Coronary artery (tissue), 2 donors: ENCODE measurements at regions not wholly inside any gene's neighbourhood (a gene's known extent, or its start where the extent isn't known, plus 50 kb on each side); places are given as distances from the start of the nearest gene placed in this dataset.
"Not testable (repeated sequence)": the region's sequence is repeated elsewhere in the genome, so short reads cannot be mapped to it uniquely, and the experiment has no call there.

Source experiments
- DNase-seq: peaks from one replicate; pipeline ENCODE4 v3.0.0-alpha.2; 2017; ENCODE audit warnings: low spot score
- H3K27ac ChIP-seq, 2 donors: fragments of 200-600 bp; sonication (generic); one replicate each; pipeline ENCODE4 v1.5.1; 2016 to 2019
- H3K4me3 ChIP-seq: fragments of 200-600 bp; sonication (generic); 2 replicates; pipeline ENCODE4 v1.5.1; 2016; ENCODE audit warnings: mild to moderate bottlenecking, moderate library complexity
- CTCF ChIP-seq: fragments of 200-600 bp; sonication (generic); IDR thresholded peaks from one replicate; pipeline ENCODE4 v1.5.1; 2019; ENCODE audit warnings: antibody characterized with exemption

GRCh38 chr17:63071797-63072196 lies 105.8 kb downstream of the TANC2 start:
- DNase-seq: no peak
- no peak overlapping the region for H3K4me3 ChIP-seq
- no peak for TF ChIP-seq CTCF
- no peak overlapping the region for H3K27ac ChIP-seq

DNA sequence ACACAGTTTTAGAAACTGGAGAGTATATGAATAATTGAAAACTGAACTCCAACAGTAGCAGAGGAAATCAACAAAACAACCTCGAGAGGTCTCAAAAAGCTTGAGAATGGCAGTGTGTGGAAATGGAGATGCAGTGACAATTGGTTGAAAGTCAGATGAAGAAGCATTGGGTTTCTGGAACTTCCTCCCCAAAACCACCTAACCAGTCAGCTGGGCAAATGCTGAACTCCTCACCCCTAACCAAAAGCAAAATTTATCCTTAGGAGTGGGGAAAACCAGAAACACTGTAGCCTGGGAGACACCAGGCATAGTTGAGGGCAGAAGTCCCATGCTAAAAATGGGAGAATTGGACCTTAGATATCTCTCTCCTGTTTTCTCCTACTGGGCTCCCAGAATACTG lies 109.9 kb downstream of the TANC2 start:
- Histone ChIP-seq H3K27ac (no peak overlapping the region), H3K4me3 (no peak overlapping the region)
- DNase-seq: no peak
- TF ChIP-seq CTCF: no peak

GRCh38 chr17:63078707-63079106 lies 112.7 kb downstream of the TANC2 start:
- TF ChIP-seq CTCF: no peak
- DNase-seq: no peak
- Histone ChIP-seq H3K27ac (no peak overlapping the region), H3K4me3 (no peak overlapping the region)

- no peak for TF ChIP-seq CTCF
- no peak overlapping the region for H3K4me3 ChIP-seq
- no peak for DNase-seq
- H3K27ac ChIP-seq: no peak overlapping the region
These were observed 116.3 kb downstream of the TANC2 start for GRCh38 chr17:63082273-63082861.

GRCh38 chr17:63082952-63083351 lies 116.9 kb downstream of the TANC2 start:
- DNase-seq: no peak
- TF ChIP-seq CTCF: no peak
- Histone ChIP-seq H3K27ac (no peak overlapping the region), H3K4me3 (no peak overlapping the region)

- no peak for DNase-seq
- no peak overlapping the region for H3K4me3 ChIP-seq
- TF ChIP-seq CTCF: no peak
- H3K27ac ChIP-seq: no peak overlapping the region
These were observed 120.6 kb downstream of the TANC2 start for GRCh38 chr17:63086483-63087185.

DNA sequence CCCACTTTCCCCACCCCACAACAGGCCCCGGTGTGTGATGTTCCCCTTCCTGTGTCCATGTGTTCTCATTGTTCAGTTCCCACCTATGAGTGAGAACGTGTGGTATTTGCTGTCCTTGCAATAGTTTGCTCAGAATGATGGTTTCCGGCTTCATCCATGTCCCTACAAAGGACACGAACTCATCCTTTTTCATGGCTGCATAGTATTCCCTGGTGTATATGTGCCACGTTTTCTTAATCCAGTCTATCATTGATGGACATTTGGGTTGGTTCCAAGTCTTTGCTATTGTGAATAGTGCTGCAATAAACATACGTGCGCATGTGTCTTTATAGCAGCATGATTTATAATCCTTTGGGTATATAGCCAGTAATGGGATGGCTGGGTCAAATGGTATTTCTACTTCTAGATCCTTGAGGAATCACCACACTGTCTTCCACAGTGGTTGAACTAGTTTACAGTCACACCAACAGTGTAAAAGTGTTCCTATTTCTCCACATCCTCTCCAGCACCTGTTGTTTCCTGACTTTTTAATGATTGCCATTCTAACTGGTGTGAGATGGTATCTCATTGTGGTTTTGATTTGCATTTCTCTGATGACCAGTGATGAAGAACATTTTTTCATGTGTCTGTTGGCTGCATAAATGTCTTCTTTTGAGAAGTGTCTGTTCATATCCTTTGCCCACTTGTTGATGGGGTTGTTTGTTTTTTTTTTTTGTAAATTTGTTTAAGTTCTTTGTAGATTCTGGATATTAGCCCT lies 124.5 kb downstream of the TANC2 start:
- H3K27ac ChIP-seq, DNase-seq: not testable (repeated sequence)

DNA sequence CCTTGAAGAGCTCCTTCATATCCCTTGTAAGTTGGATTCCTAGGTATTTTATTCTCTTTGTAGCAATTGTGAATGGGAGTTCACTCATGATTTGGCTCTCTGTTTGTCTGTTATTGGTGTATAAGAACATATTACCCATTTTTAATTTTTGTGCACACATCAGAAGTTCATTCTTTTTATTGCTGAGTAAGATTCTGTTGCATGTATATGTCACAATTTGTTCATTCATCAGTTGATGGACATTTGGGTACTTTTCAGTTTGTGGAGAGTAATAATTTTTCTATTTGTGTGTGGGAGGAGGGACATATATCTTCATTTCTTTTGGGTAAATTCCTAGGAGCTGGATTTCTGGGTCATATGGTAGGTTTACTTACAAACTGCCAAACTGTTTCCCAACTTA lies 125.9 kb downstream of the TANC2 start:
- not testable (repeated sequence) for DNase-seq, H3K27ac ChIP-seq, H3K4me3 ChIP-seq

More for the DNA sequence above, 124.5 kb downstream of the TANC2 start:
- H3K4me3 ChIP-seq: not testable (repeated sequence)
